Colonic mucosa (tissue), 4 donors: ENCODE measurements at regions not wholly inside any gene's neighbourhood (a gene's known extent, or its start where the extent isn't known, plus 50 kb on each side); places are given as distances from the start of the nearest gene placed in this dataset.
"Not testable (repeated sequence)": the region's sequence is repeated elsewhere in the genome, so short reads cannot be mapped to it uniquely, and the experiment has no call there.

Source experiments
- DNase-seq: peaks from one replicate; pipeline ENCODE4 v3.0.0-alpha.2; 2020
- H3K27ac ChIP-seq: fragments of 200-600 bp; one replicate; pipeline ENCODE4 v1.8.0; 2021
- H3K27me3 ChIP-seq: fragments of 200-600 bp; one replicate; pipeline ENCODE4 v1.8.0; 2021
- H3K36me3 ChIP-seq: fragments of 200-600 bp; one replicate; pipeline ENCODE4 v1.8.0; 2021
- H3K4me1 ChIP-seq: fragments of 200-600 bp; one replicate; pipeline ENCODE4 v1.8.0; 2021; ENCODE audit warnings: mild to moderate bottlenecking
- H3K4me3 ChIP-seq: fragments of 200-600 bp; one replicate; pipeline ENCODE4 v1.8.0; 2021
- H3K9ac ChIP-seq, 2 donors: one replicate each; pipeline ENCODE4 v1.7.0; 2013; ENCODE audit warnings: control low read depth in 2 of 2, low read depth in 2 of 2, low read length in 2 of 2
- H3K9me3 ChIP-seq: fragments of 200-600 bp; one replicate; pipeline ENCODE4 v1.8.0; 2021
- intact Hi-C: fragments of 100-400 bp; cut with DNase I; formaldehyde crosslinking; loops from one replicate; pipeline ENCODE4 v1.14.1; 2022
- TF ChIP-seq, protein P1 (sequence below): fragments of 200-600 bp; IDR thresholded peaks from one replicate; pipeline ENCODE4 v1.8.0; 2022; ENCODE audit warnings: antibody characterized with exemption, mild to moderate bottlenecking
- donor health status: healthy.
- donor health status: DM: no; HTN: no; CAD: no.
- donor health status: DM: no; HTN: no; CAD: no.

GRCh38 chr2:39838589-39838988, 59.5 kb upstream of the THUMPD2 start:
- Histone ChIP-seq H3K27ac (no peak overlapping the region), H3K4me3 (no peak overlapping the region), H3K4me1 (no peaks in the 10 kb centered on the region), H3K9ac (no peak overlapping the region), H3K36me3 (no peaks in the 10 kb centered on the region), H3K27me3 (no peaks in the 10 kb centered on the region), H3K9me3 (no peaks in the 10 kb centered on the region)
- no peak for DNase-seq
- intact Hi-C loops, result loop anchor here (5.0 kb wide), 1 partner anchor 1944 kb away; no protein-coding TSS in a partner anchor
- TF ChIP-seq, protein P1, sequence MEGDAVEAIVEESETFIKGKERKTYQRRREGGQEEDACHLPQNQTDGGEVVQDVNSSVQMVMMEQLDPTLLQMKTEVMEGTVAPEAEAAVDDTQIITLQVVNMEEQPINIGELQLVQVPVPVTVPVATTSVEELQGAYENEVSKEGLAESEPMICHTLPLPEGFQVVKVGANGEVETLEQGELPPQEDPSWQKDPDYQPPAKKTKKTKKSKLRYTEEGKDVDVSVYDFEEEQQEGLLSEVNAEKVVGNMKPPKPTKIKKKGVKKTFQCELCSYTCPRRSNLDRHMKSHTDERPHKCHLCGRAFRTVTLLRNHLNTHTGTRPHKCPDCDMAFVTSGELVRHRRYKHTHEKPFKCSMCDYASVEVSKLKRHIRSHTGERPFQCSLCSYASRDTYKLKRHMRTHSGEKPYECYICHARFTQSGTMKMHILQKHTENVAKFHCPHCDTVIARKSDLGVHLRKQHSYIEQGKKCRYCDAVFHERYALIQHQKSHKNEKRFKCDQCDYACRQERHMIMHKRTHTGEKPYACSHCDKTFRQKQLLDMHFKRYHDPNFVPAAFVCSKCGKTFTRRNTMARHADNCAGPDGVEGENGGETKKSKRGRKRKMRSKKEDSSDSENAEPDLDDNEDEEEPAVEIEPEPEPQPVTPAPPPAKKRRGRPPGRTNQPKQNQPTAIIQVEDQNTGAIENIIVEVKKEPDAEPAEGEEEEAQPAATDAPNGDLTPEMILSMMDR, result no peak

- DNase-seq, result peak; percentile 24
These were observed 58.9 kb upstream of the THUMPD2 start for GRCh38 chr2:39837856-39838453.

DNA sequence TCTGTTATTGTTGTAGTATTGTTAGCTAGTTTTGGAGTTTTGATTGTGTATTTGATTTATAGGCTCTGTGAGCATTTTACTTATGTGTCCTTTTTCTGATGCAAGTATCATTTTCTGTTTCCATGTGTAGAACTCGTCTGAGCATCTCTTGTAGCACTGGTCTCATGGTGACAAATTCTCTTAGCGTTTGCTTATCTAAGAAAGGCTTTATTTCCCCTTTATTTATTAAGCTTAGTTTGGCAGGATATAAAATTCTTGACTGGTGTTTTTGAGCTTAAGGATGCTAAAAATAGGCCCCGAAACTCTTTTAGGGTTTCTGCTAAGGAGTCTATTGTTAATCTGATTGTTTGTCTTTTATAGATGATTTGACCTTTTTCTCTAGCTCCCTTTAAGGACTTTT, 57.6 kb upstream of the THUMPD2 start:
- Histone ChIP-seq H3K4me3 (no peak overlapping the region), H3K27me3 (no peaks in the 10 kb centered on the region), H3K4me1 (no peaks in the 10 kb centered on the region), H3K9ac (no peak overlapping the region), H3K36me3 (no peaks in the 10 kb centered on the region), H3K27ac (no peak overlapping the region), H3K9me3 (no peaks in the 10 kb centered on the region)
- intact Hi-C loops, result loop anchor here (5.0 kb wide), 1 partner anchor 1946 kb away; no protein-coding TSS in a partner anchor
- TF ChIP-seq, protein P1, result no peak
- DNase-seq, result no peak

More at GRCh38 chr2:39837856-39838453, 58.9 kb upstream of the THUMPD2 start:
- intact Hi-C loops, result loop anchor here (5.0 kb wide), 1 partner anchor 1944 kb away; no protein-coding TSS in a partner anchor
- H3K27ac ChIP-seq, result no peak overlapping the region
- H3K9me3 ChIP-seq, result no peaks in the 10 kb centered on the region
- no peak overlapping the region for H3K9ac ChIP-seq
- TF ChIP-seq, protein P1, result peak; percentile 70
- H3K36me3 ChIP-seq, result no peaks in the 10 kb centered on the region
- no peaks in the 10 kb centered on the region for H3K4me1 ChIP-seq
- H3K4me3 ChIP-seq, result no peak overlapping the region
- no peaks in the 10 kb centered on the region for H3K27me3 ChIP-seq

- Histone ChIP-seq H3K4me3 (no peak overlapping the region), H3K27me3 (no peaks in the 10 kb centered on the region), H3K9ac (no peak overlapping the region), H3K4me1 (no peaks in the 10 kb centered on the region), H3K27ac (no peak overlapping the region), H3K36me3 (no peaks in the 10 kb centered on the region), H3K9me3 (no peaks in the 10 kb centered on the region)
- intact Hi-C loops, result no loop called here
- no peak for DNase-seq
- TF ChIP-seq, protein P1, result no peak
These were observed 55.4 kb upstream of the THUMPD2 start for GRCh38 chr2:39834426-39834825.

DNA sequence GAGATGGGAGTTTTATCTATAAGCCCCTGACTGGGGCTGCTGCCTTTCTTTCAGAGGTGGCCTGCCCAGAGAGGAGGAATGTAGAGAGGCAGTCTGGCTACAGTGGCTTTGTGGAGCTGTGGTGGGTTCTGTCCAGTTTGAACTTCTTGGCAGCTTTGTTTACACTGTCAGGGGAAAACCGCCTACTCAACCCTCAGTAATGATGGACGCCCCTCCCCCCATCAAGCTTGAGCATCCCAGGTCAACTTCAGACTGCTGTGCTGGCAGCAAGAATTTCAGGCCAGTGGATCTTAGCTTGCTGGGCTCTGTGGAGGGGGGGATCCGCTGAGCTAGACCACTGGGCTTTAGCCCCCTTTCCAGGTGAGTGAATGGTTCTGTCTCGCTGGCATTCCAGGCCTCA, 51.6 kb upstream of the THUMPD2 start:
- not testable (repeated sequence) for DNase-seq

More for the DNA sequence above, 51.6 kb upstream of the THUMPD2 start:
- H3K4me3 ChIP-seq, H3K36me3 ChIP-seq, H3K27ac ChIP-seq, H3K9me3 ChIP-seq, intact Hi-C loops, H3K27me3 ChIP-seq, H3K9ac ChIP-seq, H3K4me1 ChIP-seq: not testable (repeated sequence)
